SK-N-SH (cell line): ENCODE measurements at regions not wholly inside any gene's neighbourhood (a gene's known extent, or its start where the extent isn't known, plus 50 kb on each side); places are given as distances from the start of the nearest gene placed in this dataset.

Source experiments
- CTCF ChIA-PET: fragments of 300-600, 350-600 bp; formaldehyde crosslinking; extraction: SDS; loops from one replicate; lab custom pipeline; 2021; lab: Yijun Ruan, JAX
- POLR2A ChIA-PET: fragments of 350-600 bp; sonication (Branson Sonifier 250); formaldehyde crosslinking; extraction: SDS; loops from one replicate; lab custom pipeline; 2020; ENCODE audit warnings: antibody characterized with exemption, inconsistent platforms; lab: Yijun Ruan, JAX
- DNase-seq: peaks from one replicate; pipeline ENCODE4 v3.0.0; 2012
- H2AFZ ChIP-seq: fragments of 200-600 bp; sonication (generic); 2 replicates; pipeline ENCODE4 v1.8.1; 2016; ENCODE audit warnings: antibody characterized with exemption, mild to moderate bottlenecking, low read depth
- H3F3A ChIP-seq: fragments of 200-600 bp; sonication (generic); replicated peaks from 2 replicates; pipeline ENCODE3; 2016; ENCODE audit warnings: antibody characterized with exemption, mild to moderate bottlenecking; ENCODE audit not compliant: insufficient read depth
- H3K27ac ChIP-seq, 2 experiments: fragments of 200-500 bp in 1 of 2; fragments of 200-600 bp in 1 of 2; sonication (Bioruptor generic) in 1 of 2; sonication (generic), shearing (Covaris generic) in 1 of 2; 2 replicates each; pipeline versions ENCODE4 v1.5.1 to v1.6.1; 2014 to 2016; ENCODE audit warnings: low read depth in 2 of 2, inconsistent platforms in 1 of 2, low read length in 1 of 2, mild to moderate bottlenecking in 1 of 2, mixed read lengths in 1 of 2
- H3K27me3 ChIP-seq: fragments of 200-600 bp; sonication (generic), shearing (Covaris generic); 2 replicates; pipeline ENCODE4 v1.6.1; 2016; ENCODE audit warnings: mixed run types; ENCODE audit not compliant: insufficient read depth
- H3K36me3 ChIP-seq, 2 experiments: fragments of 200-500 bp in 1 of 2; fragments of 200-600 bp in 1 of 2; sonication (Bioruptor generic) in 1 of 2; sonication (generic) in 1 of 2; replicated peaks in 1 of 2; 2 replicates each; pipeline versions ENCODE3 to v1.5.1; 2014 to 2016; ENCODE audit warnings: low read length in 1 of 2, mild to moderate bottlenecking in 1 of 2; ENCODE audit not compliant: insufficient read depth in 2 of 2, control insufficient read depth in 1 of 2
- H3K4me1 ChIP-seq, 2 experiments: fragments of 200-500 bp in 1 of 2; fragments of 200-600 bp in 1 of 2; sonication (Bioruptor generic) in 1 of 2; sonication (generic), shearing (Covaris generic) in 1 of 2; 2 replicates each; pipeline versions ENCODE4 v1.5.1 to v1.6.1; 2014 to 2016; ENCODE audit warnings: low read depth in 1 of 2, low read length in 1 of 2, mixed run types in 1 of 2; ENCODE audit not compliant: insufficient read depth in 2 of 2, control insufficient read depth in 1 of 2
- H3K4me2 ChIP-seq: fragments of 200-600 bp; sonication (generic), shearing (Covaris generic); 2 replicates; pipeline ENCODE4 v1.6.1; 2017; ENCODE audit warnings: mixed run types
- H3K4me3 ChIP-seq, 2 experiments: fragments of 200-500 bp in 1 of 2; fragments of 200-600 bp in 1 of 2; sonication (Bioruptor generic) in 1 of 2; sonication (generic), shearing (Covaris generic) in 1 of 2; 2 replicates each; pipeline versions ENCODE4 v1.5.1 to v1.8.1; 2014 to 2016; ENCODE audit warnings: low read depth in 2 of 2, inconsistent platforms in 1 of 2, low read length in 1 of 2, mild to moderate bottlenecking in 1 of 2, mixed read lengths in 1 of 2, moderate library complexity in 1 of 2
- H3K79me2 ChIP-seq: fragments of 200-600 bp; sonication (generic); 2 replicates; pipeline ENCODE4 v1.8.1; 2017; ENCODE audit warnings: mild to moderate bottlenecking; ENCODE audit not compliant: insufficient read depth
- H3K9ac ChIP-seq: fragments of 200-600 bp; sonication (generic); 2 replicates; pipeline ENCODE4 v1.6.1; 2017; ENCODE audit warnings: mixed run types
- H3K9me2 ChIP-seq: fragments of 200-600 bp; sonication (generic); 2 replicates; pipeline ENCODE4 v1.6.1; 2017; ENCODE audit warnings: mixed run types
- H3K9me3 ChIP-seq: fragments of 200-600 bp; sonication (generic); 2 replicates; pipeline ENCODE4 v1.6.1; 2017; ENCODE audit warnings: mixed run types, mild to moderate bottlenecking, moderate library complexity
- H4K20me1 ChIP-seq: fragments of 200-600 bp; sonication (generic); 2 replicates; pipeline ENCODE4 v1.6.1; 2017; ENCODE audit warnings: mild to moderate bottlenecking, mixed run types; ENCODE audit not compliant: insufficient read depth
- CHD2 ChIP-seq: fragments of 150-350 bp; IDR thresholded peaks from 2 replicates; pipeline ENCODE4 v1.6.1; 2018; ENCODE audit warnings: low read length; ENCODE audit not compliant: partially characterized antibody
- FOXM1 ChIP-seq: IDR thresholded peaks from 2 replicates; pipeline ENCODE4 v1.4.0; 2012; ENCODE audit warnings: low read depth, mild to moderate bottlenecking
- NFIC ChIP-seq: IDR thresholded peaks from 2 replicates; pipeline ENCODE4 v1.4.0; 2012; ENCODE audit warnings: borderline replicate concordance
- POLR2AphosphoS5 ChIP-seq: IDR thresholded peaks from 2 replicates; pipeline ENCODE4 v1.6.1; 2012; ENCODE audit warnings: low read depth, low read length
- RFX5 ChIP-seq: IDR thresholded peaks from 2 replicates; pipeline ENCODE4 v1.6.1; 2012; ENCODE audit warnings: mild to moderate bottlenecking, improper control_type of control experiment, low read length
- TEAD4 ChIP-seq: IDR thresholded peaks from 2 replicates; pipeline ENCODE4 v1.4.0; 2012; ENCODE audit warnings: mild to moderate bottlenecking, borderline replicate concordance; ENCODE audit not compliant: insufficient read depth
- WGBS: methylation state at CpG from one replicate; pipeline ENCODE4 v1.1.6; 2017; ENCODE audit warnings: low lambda C conversion rate; 5-methylcytosine and 5-hydroxymethylcytosine counted together
- TF ChIP-seq, protein P1 (sequence below): IDR thresholded peaks from 2 replicates; pipeline ENCODE4 v1.4.0; 2012; ENCODE audit warnings: low read depth, borderline replicate concordance
- TF ChIP-seq, protein P2 (sequence below): fragments of 150-350 bp; IDR thresholded peaks from 2 replicates; pipeline ENCODE4 v1.6.1; 2017; ENCODE audit warnings: antibody characterized with exemption, low read length, low read depth, borderline replicate concordance
- TF ChIP-seq, protein P3 (sequence below): fragments of 150-350 bp; IDR thresholded peaks from 2 replicates; pipeline ENCODE4 v1.6.1; 2016; ENCODE audit warnings: mild to moderate bottlenecking, low read depth, low read length
- TF ChIP-seq, protein P4 (sequence below): IDR thresholded peaks from 2 replicates; pipeline ENCODE4 v1.4.0; 2012; ENCODE audit warnings: low read depth
- TF ChIP-seq, protein P5 (sequence below): IDR thresholded peaks from 2 replicates; pipeline ENCODE4; 2012

DNA sequence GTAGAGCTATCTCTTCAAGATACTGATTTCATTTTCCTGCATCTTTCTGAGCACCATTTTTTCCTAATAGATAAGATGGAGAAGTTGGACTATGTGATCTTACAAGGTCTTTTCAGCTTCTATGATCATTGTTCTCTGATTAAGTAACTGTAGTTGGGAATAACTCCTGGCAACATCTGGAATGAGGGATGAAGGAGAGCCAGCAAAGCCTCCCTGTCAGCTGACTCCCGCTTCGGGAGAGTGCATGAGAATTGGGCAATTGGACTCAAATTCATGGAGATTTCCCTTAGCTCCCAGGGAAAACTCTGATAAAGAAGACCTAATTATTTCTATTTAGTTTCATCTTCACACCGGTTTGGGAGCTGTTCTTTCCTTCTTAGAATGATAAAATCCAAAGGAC is 146.1 kb downstream of the CCDC71L start:
- H4K20me1 ChIP-seq, result no peaks in the 10 kb centered on the region
- H3K9me2 ChIP-seq, result no peaks in the 10 kb centered on the region
- no peaks in the 10 kb centered on the region for H3K79me2 ChIP-seq
- no peak overlapping the region for H3K9ac ChIP-seq
- no peaks in the 10 kb centered on the region for H3K4me1 ChIP-seq
- no peaks in the 10 kb centered on the region for H3K36me3 ChIP-seq
- POLR2A ChIA-PET, result no interaction called here
- H3K4me2 ChIP-seq, result no peak overlapping the region
- no peak overlapping the region for H2AFZ ChIP-seq
- WGBS, result 71% methylated on average over 3 of the region's 3 CpGs
- H3K27me3 ChIP-seq, result no peaks in the 10 kb centered on the region
- H3K4me3 ChIP-seq, result no peak overlapping the region
- no peak overlapping the region for H3K27ac ChIP-seq
- H3K9me3 ChIP-seq, result no peaks in the 10 kb centered on the region
- DNase-seq, result no peak
- CTCF ChIA-PET, result interaction anchor here (1.1 kb wide), 1 partner anchor 339 kb away, joined by 5 read pairs; no protein-coding TSS in a partner anchor
- TF ChIP-seq NFIC (no peak), FOXM1 (no peak), POLR2AphosphoS5 (no peak), RFX5 (no peak), CHD2 (no peak)
- TF ChIP-seq, protein P1, sequence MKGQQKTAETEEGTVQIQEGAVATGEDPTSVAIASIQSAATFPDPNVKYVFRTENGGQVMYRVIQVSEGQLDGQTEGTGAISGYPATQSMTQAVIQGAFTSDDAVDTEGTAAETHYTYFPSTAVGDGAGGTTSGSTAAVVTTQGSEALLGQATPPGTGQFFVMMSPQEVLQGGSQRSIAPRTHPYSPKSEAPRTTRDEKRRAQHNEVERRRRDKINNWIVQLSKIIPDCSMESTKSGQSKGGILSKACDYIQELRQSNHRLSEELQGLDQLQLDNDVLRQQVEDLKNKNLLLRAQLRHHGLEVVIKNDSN, result no peak
- TF ChIP-seq, protein P2, sequence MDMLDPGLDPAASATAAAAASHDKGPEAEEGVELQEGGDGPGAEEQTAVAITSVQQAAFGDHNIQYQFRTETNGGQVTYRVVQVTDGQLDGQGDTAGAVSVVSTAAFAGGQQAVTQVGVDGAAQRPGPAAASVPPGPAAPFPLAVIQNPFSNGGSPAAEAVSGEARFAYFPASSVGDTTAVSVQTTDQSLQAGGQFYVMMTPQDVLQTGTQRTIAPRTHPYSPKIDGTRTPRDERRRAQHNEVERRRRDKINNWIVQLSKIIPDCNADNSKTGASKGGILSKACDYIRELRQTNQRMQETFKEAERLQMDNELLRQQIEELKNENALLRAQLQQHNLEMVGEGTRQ, result no peak
- TF ChIP-seq, protein P3, sequence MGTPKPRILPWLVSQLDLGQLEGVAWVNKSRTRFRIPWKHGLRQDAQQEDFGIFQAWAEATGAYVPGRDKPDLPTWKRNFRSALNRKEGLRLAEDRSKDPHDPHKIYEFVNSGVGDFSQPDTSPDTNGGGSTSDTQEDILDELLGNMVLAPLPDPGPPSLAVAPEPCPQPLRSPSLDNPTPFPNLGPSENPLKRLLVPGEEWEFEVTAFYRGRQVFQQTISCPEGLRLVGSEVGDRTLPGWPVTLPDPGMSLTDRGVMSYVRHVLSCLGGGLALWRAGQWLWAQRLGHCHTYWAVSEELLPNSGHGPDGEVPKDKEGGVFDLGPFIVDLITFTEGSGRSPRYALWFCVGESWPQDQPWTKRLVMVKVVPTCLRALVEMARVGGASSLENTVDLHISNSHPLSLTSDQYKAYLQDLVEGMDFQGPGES, result no peak
- H3F3A ChIP-seq, result no peaks in the 10 kb centered on the region

DNA sequence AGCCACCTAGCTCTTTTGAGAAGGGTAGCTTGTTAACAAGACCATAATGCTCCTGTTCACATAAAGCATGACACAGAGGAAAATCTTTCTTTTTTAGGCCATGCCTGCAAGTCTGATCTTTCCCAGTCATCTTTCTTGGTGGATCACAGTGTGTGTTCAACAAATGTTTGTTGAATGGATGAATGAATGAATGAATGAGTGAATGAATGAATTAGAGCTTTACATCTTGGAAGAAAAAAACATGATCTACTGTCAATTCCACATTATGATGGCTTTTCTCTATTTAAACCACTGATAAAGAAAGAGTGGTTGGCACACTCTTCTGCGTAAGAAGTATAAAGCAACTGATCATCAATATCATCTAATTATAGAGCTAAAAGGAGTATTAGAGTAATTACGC is 148.7 kb downstream of the CCDC71L start:
- ChIA-PET CTCF (interaction anchor here (1.1 to 1.3 kb wide), 2 partner anchors 19 to 148 kb away, joined by 3 read pairs; no protein-coding TSS in a partner anchor), POLR2A (no interaction called here)
- no peaks in the 10 kb centered on the region for H3K36me3 ChIP-seq
- no peak overlapping the region for H2AFZ ChIP-seq
- H4K20me1 ChIP-seq, result no peaks in the 10 kb centered on the region
- no peak for DNase-seq
- no peaks in the 10 kb centered on the region for H3K4me1 ChIP-seq
- no peak overlapping the region for H3K9ac ChIP-seq
- no peak overlapping the region for H3K4me2 ChIP-seq
- no peaks in the 10 kb centered on the region for H3K9me3 ChIP-seq
- no peaks in the 10 kb centered on the region for H3K9me2 ChIP-seq
- H3K79me2 ChIP-seq, result no peaks in the 10 kb centered on the region
- no peaks in the 10 kb centered on the region for H3K27me3 ChIP-seq
- TF ChIP-seq TEAD4, result no peak
- TF ChIP-seq NFIC, result no peak
- TF ChIP-seq, protein P4, sequence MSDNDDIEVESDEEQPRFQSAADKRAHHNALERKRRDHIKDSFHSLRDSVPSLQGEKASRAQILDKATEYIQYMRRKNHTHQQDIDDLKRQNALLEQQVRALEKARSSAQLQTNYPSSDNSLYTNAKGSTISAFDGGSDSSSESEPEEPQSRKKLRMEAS, result no peak
- TF ChIP-seq, protein P5, sequence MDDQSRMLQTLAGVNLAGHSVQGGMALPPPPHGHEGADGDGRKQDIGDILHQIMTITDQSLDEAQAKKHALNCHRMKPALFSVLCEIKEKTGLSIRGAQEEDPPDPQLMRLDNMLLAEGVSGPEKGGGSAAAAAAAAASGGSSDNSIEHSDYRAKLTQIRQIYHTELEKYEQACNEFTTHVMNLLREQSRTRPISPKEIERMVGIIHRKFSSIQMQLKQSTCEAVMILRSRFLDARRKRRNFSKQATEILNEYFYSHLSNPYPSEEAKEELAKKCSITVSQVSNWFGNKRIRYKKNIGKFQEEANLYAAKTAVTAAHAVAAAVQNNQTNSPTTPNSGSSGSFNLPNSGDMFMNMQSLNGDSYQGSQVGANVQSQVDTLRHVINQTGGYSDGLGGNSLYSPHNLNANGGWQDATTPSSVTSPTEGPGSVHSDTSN, result no peak
- WGBS, result 94% methylated on average over 2 of the region's 2 CpGs
- no peaks in the 10 kb centered on the region for H3F3A ChIP-seq
- H3K4me3 ChIP-seq, result no peak overlapping the region
- no peak overlapping the region for H3K27ac ChIP-seq
